ENCODE measurements at regions not wholly inside any gene's neighbourhood (a gene's known extent, or its start where the extent isn't known, plus 50 kb on each side); places are given as distances from the start of the nearest gene placed in this dataset.

DNA sequence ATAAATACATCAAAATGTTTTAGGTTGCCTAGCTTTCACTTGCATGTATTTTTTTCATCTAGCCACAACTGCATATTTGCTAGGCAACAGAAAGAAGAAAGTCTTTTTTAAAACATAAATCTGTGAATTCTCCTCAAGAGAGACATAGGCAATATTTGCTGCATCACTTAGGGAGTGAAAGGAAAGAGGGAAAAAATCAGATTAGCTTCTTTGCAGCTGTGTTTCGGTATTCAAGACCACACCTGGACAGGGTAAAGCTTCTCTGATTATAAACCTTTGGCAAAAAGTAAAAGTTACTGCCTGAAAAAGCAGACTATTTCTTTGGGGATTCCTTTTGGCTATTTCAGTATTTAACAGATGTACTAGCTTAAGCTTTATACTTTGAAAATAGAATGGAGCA lies 280.9 kb upstream of the ZSWIM2 start:
- TF ChIP-seq, protein P1, sequence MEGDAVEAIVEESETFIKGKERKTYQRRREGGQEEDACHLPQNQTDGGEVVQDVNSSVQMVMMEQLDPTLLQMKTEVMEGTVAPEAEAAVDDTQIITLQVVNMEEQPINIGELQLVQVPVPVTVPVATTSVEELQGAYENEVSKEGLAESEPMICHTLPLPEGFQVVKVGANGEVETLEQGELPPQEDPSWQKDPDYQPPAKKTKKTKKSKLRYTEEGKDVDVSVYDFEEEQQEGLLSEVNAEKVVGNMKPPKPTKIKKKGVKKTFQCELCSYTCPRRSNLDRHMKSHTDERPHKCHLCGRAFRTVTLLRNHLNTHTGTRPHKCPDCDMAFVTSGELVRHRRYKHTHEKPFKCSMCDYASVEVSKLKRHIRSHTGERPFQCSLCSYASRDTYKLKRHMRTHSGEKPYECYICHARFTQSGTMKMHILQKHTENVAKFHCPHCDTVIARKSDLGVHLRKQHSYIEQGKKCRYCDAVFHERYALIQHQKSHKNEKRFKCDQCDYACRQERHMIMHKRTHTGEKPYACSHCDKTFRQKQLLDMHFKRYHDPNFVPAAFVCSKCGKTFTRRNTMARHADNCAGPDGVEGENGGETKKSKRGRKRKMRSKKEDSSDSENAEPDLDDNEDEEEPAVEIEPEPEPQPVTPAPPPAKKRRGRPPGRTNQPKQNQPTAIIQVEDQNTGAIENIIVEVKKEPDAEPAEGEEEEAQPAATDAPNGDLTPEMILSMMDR (IDR thresholded peaks at IDR 0.05) = no peak
- no peak for TF ChIP-seq POLR2A (IDR thresholded peaks at IDR 0.05)
- WGBS, 2 donors = 61 to 67% methylated on average over 1 of the region's 1 CpG
- no peak for DNase-seq (ENCODE audit: low spot score in 2 of 2)
- intact Hi-C loops (cut with DNase I; ENCODE audit: low total_unique reads) = no loop called here
- no peak overlapping the region for H3K4me3 ChIP-seq (ENCODE audit: low read depth, poor library complexity, severe bottlenecking)

DNA sequence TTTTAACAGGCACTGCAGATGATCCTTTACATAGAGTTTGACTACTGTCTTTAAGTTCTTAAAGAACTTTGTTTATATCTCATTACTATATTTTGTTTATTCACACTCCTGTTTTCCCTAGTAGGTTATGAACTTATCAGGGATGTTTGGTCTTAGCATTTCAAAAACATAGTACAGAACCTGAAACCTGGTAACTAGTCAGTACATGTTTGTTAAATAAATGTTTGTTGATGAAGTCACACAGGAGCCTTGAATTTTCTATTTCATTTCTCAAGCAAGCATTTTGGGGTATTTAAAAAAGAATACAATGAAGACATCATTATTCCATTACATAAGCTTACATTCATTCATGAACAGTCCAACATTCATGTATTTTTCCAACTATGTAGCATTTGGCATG lies 280.3 kb upstream of the ZSWIM2 start:
- TF ChIP-seq POLR2A (IDR thresholded peaks at IDR 0.05) = no peak
- intact Hi-C loops (cut with DNase I; ENCODE audit: low total_unique reads) = no loop called here

DNA sequence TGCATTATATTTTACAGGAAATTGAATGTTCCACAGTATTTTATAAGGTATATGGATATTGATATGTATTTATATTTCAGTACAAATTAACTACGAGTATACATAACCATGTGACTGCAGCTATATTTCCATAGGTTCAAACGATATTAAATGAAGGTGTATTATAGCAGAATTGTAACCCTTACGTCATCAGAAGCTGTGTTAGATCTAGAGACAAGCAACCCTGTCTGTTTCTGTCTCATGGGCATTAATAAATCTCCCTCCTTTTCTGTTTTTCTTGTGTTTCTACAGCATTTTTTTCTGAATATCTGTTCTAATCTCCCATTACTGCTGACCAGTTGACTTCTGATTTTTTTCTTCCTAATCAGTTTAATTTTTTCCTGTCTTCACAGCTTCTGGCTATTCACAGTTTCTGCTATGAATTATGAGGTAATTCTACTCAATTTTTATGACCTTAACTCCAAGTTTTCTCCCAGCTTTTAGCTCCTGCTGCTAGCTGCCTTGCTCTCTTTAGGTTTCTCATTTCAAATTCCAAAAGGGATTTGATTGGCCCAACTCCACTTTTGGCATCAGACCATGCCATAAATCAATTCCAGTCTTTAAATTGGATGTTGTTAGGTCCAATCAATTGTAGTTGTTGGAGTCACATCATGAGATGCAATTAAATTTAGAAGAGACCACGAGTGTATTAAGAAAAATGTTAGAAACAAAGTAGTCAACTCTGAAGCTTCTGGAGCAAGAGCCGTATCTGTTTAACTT lies 277.5 kb upstream of the ZSWIM2 start:
- no peak for DNase-seq (ENCODE audit: low spot score in 2 of 2)
- no peak overlapping the region for H3K4me3 ChIP-seq (ENCODE audit: low read depth, poor library complexity, severe bottlenecking)
- TF ChIP-seq POLR2A (IDR thresholded peaks at IDR 0.05) = no peak
- intact Hi-C loops (cut with DNase I; ENCODE audit: low total_unique reads) = no loop called here
- 56 to 58% methylated on average over 5 of the region's 5 CpGs for WGBS, 2 donors

More for the DNA sequence above, 280.3 kb upstream of the ZSWIM2 start:
- H3K4me3 ChIP-seq (ENCODE audit: low read depth, poor library complexity, severe bottlenecking) = no peak overlapping the region
- no peak for DNase-seq (ENCODE audit: low spot score in 2 of 2)

DNA sequence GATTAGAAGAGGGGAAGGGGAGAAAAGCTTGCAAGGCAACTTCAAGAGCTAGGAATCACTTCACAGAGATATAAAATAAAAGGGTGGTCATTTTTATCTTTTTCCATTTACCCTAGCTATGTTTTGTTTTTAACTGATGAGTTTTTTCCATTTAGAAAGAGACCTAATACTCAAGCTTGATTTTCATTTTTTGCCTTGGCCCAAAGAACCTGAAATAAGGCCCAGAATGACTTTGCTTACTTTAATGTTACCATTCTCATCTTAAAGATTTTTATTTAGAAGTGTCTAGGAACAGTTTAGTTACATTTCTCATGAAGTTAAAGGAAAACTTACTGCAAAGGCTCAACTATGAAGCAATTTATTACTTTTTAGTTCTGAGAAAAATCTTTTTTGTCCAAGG lies 276.3 kb upstream of the ZSWIM2 start:
- DNase-seq (ENCODE audit: low spot score in 2 of 2) = no peak
- intact Hi-C loops (cut with DNase I; ENCODE audit: low total_unique reads) = no loop called here
- TF ChIP-seq, protein P1 (IDR thresholded peaks at IDR 0.05) = no peak
- no peak for TF ChIP-seq POLR2A (IDR thresholded peaks at IDR 0.05)
- no peak overlapping the region for H3K4me3 ChIP-seq (ENCODE audit: low read depth, poor library complexity, severe bottlenecking)

DNA sequence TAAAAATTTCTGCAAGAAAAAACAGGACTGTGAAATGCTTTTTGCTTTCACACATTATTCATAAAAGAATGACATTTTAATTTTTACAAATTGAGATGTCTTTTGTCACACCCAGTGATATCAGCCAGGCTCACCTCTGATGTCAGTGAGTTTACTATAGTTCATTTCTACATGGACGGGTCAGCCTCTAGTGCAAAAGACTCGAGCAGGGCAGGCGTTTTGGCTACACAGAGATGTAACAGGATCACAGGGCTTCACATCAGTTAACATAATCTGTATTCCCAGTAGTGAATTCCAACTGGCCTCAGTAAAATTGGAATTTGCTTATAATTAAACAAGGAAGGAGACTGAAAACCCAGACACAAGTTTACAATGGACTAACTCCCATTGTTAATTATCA lies 275.6 kb upstream of the ZSWIM2 start:
- no peak overlapping the region for H3K4me3 ChIP-seq (ENCODE audit: low read depth, poor library complexity, severe bottlenecking)
- no peak for DNase-seq (ENCODE audit: low spot score in 2 of 2)
- intact Hi-C loops (cut with DNase I; ENCODE audit: low total_unique reads) = no loop called here
- WGBS, 2 donors = 58 to 72% methylated on average over 3 of the region's 3 CpGs
- TF ChIP-seq, protein P1 (IDR thresholded peaks at IDR 0.05) = no peak
- no peak for TF ChIP-seq POLR2A (IDR thresholded peaks at IDR 0.05)

DNA sequence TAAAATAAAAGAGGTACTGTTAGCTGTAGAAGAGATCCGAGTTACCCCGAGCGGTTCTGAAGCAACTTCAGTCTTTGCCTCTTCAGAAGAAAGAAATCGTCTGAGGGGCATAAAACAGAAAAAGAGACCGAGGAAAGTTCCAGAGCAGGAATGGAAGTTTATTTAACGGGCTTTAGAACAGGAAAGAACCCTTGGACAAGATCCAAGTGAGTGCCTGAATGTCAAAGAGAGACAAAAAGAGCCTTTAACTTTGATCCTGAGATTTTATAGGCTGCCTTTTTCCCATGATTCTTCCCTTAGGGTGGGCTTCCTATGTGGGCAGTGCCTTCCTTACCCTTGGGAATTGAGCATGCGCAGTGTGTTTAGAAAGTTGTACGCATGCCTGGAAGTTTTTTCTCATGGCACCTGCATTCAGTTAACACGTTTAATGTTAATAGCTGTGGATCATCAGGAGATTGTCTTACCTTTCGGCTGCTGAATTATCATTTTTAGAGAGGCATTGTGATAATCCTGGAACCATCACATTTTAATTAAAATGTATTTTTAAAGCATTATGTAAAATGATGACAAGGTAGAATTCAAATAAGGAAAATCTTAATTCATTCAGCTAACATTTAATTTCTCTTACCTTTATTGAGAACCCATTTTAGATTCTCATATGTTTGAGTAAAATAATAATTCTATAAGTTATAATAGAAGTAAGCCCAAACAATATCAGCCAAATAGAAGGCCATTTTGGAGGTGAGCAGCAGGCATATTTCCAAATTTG lies 269.5 kb upstream of the ZSWIM2 start:
- H3K4me3 ChIP-seq (ENCODE audit: low read depth, poor library complexity, severe bottlenecking) = no peak overlapping the region
- intact Hi-C loops (cut with DNase I; ENCODE audit: low total_unique reads) = no loop called here
- WGBS, 2 donors = 59 to 66% methylated on average over 10 of the region's 10 CpGs
- DNase-seq (ENCODE audit: low spot score in 2 of 2) = no peak
- no peak for TF ChIP-seq POLR2A (IDR thresholded peaks at IDR 0.05)
- TF ChIP-seq, protein P1 (IDR thresholded peaks at IDR 0.05) = no peak
